Peyer's patch (tissue), 4 donors: ENCODE measurements at regions not wholly inside any gene's neighbourhood (a gene's known extent, or its start where the extent isn't known, plus 50 kb on each side); places are given as distances from the start of the nearest gene placed in this dataset.

ENCODE experiments used
- POLR2A ChIP-seq, 2 donors: fragments of 450-650 bp; IDR thresholded peaks; one replicate each; pipeline ENCODE4 v1.5.1; 2017; ENCODE audit warnings: antibody characterized with exemption in 2 of 2, mild to moderate bottlenecking in 2 of 2, moderate library complexity in 2 of 2
- TF ChIP-seq, protein P1 (sequence below), 6 experiments: fragments of 450-650 bp in 4 of 6; fragments of 200-600 bp in 2 of 6; sonication (generic) in 1 of 6; IDR thresholded peaks; one replicate each; pipeline ENCODE4 v1.5.1; 2017 to 2019; ENCODE audit warnings: antibody characterized with exemption in 6 of 6, mild to moderate bottlenecking in 3 of 6, moderate library complexity in 1 of 6

DNA sequence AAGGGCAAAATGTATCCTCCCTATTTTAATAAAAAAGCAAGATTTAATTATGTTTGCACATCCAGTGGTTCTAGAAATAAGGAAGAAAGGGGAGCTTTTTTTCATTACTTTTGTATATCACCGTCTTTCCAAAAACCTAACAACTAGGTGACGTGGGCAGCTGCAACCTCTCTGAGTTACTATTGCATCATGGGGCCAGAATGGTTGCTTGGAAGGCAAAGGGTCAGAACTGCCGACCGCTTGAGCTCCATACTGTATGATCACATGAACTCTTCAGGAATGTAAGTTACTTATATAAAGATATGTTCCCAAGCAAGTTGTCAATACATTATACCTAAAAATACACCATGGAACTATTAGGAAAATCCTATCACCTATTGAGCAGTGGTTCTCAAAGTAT lies 85.6 kb upstream of the HIVEP3 start:
- TF ChIP-seq, protein P1, sequence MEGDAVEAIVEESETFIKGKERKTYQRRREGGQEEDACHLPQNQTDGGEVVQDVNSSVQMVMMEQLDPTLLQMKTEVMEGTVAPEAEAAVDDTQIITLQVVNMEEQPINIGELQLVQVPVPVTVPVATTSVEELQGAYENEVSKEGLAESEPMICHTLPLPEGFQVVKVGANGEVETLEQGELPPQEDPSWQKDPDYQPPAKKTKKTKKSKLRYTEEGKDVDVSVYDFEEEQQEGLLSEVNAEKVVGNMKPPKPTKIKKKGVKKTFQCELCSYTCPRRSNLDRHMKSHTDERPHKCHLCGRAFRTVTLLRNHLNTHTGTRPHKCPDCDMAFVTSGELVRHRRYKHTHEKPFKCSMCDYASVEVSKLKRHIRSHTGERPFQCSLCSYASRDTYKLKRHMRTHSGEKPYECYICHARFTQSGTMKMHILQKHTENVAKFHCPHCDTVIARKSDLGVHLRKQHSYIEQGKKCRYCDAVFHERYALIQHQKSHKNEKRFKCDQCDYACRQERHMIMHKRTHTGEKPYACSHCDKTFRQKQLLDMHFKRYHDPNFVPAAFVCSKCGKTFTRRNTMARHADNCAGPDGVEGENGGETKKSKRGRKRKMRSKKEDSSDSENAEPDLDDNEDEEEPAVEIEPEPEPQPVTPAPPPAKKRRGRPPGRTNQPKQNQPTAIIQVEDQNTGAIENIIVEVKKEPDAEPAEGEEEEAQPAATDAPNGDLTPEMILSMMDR (IDR thresholded peaks at IDR 0.05) = no peak
- no peak for TF ChIP-seq POLR2A (IDR thresholded peaks at IDR 0.05)
